Natural killer cell (primary cell): ENCODE measurements at regions not wholly inside any gene's neighbourhood (a gene's known extent, or its start where the extent isn't known, plus 50 kb on each side); places are given as distances from the start of the nearest gene placed in this dataset.

Experiments used
- ATAC-seq, 3 donors: fragments of 150-1000 bp in 2 of 3; fragments of 200-7000 bp in 1 of 3; cut with Tn5 transposase; 1 replicate in 1 of 3; 2 replicates in 2 of 3; pipeline ENCODE4 v1.10.0; 2021; ENCODE audit warnings: mild to moderate bottlenecking in 2 of 3, moderate library complexity in 2 of 3
- DNase-seq, 2 donors: peaks; one replicate each; pipeline versions ENCODE4 v3.0.0 to v3.0.0-alpha.2; 2013 to 2021; ENCODE audit warnings: mixed read lengths in 1 of 2
- H3K27ac ChIP-seq: one replicate; pipeline ENCODE4 v1.5.1; 2013; ENCODE audit warnings: mild to moderate bottlenecking, low read length
- H3K27me3 ChIP-seq: one replicate; pipeline ENCODE4 v1.6.1; 2013; ENCODE audit warnings: low read length; ENCODE audit not compliant: control insufficient read depth, insufficient read depth
- H3K36me3 ChIP-seq: one replicate; pipeline ENCODE4 v1.6.1; 2013; ENCODE audit warnings: low read length; ENCODE audit not compliant: control insufficient read depth, insufficient read depth
- H3K4me1 ChIP-seq: one replicate; pipeline ENCODE4 v1.6.1; 2013; ENCODE audit warnings: low read length; ENCODE audit not compliant: control insufficient read depth, insufficient read depth
- H3K4me3 ChIP-seq: one replicate; pipeline ENCODE4 v1.5.1; 2013; ENCODE audit warnings: low read length
- H3K9me3 ChIP-seq: one replicate; pipeline ENCODE4 v1.6.1; 2013; ENCODE audit warnings: low read length; ENCODE audit not compliant: control insufficient read depth, insufficient read depth
- H3K27ac Mint-ChIP-seq, 2 donors: one replicate each; pipeline ENCODE4 v1.8.0; 2022; ENCODE audit warnings: mild to moderate bottlenecking in 2 of 2, mixed read lengths in 2 of 2, moderate library complexity in 1 of 2
- H3K27me3 Mint-ChIP-seq, 2 donors: one replicate each; pipeline ENCODE4 v1.8.0; 2022; ENCODE audit warnings: low read depth in 2 of 2, mixed read lengths in 2 of 2
- H3K36me3 Mint-ChIP-seq: one replicate; pipeline ENCODE4 v1.8.0; 2022; ENCODE audit warnings: mixed read lengths
- H3K4me1 Mint-ChIP-seq, 2 donors: one replicate each; pipeline ENCODE4 v1.8.0; 2022; ENCODE audit warnings: mixed read lengths in 2 of 2
- H3K4me3 Mint-ChIP-seq: one replicate; pipeline ENCODE4 v1.8.0; 2022; ENCODE audit warnings: mild to moderate bottlenecking, moderate library complexity, mixed read lengths
- H3K9me3 Mint-ChIP-seq, 2 donors: one replicate each; pipeline ENCODE4 v1.8.0; 2022; ENCODE audit warnings: mixed read lengths in 2 of 2
- WGBS: methylation state at CpG from one replicate; pipeline ENCODE4 v1.1.7; 2013; ENCODE audit warnings: missing lambda C conversion rate; ENCODE audit not compliant: insufficient coverage; 5-methylcytosine and 5-hydroxymethylcytosine counted together
- intact Hi-C: fragments of 100-400 bp; cut with micrococcal nuclease; formaldehyde crosslinking; loops from one replicate; pipeline ENCODE4 v1.14.2; 2022
- TF ChIP-seq, protein P1 (sequence below): fragments of 200-600 bp; IDR thresholded peaks from one replicate; pipeline ENCODE4 v1.8.0; 2022; ENCODE audit warnings: antibody characterized with exemption

DNA sequence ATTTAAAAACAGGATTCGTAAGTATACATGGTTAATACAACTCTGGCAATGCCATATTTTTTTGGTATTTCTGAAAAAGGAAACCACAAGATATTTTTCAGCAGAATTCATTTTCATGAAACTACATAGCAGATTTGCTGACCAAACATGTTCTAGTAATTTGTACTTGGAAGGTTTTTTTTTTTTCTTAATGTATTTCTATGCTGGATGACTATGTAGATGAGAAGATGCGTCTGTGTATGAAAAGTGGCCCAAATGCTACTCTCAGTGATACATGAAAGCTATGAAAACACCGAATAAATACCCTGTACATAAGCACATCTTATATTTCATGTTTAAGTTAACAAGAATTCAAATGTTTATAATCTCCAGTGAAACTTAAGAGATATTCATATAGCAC is 400.9 kb upstream of the CYLC2 start:
- Mint-ChIP-seq H3K36me3 (peaks cover 8% of the 10 kb centered on the region), H3K4me3 (no peak overlapping the region), H3K4me1 (no peaks in the 10 kb centered on the region), H3K27me3 (no peaks in the 10 kb centered on the region), H3K9me3 (peaks cover 16 to 28% of the 10 kb centered on the region in 2 donors), H3K27ac (no peak overlapping the region)
- Histone ChIP-seq H3K27me3 (no peaks in the 10 kb centered on the region), H3K4me3 (no peak overlapping the region), H3K27ac (no peak overlapping the region), H3K9me3 (no peaks in the 10 kb centered on the region), H3K4me1 (no peaks in the 10 kb centered on the region), H3K36me3 (no peaks in the 10 kb centered on the region)
- DNase-seq (no peak), ATAC-seq (no peak)
- intact Hi-C loops: no loop called here
- WGBS: 100% methylated on average over 1 of the region's 3 CpGs
- TF ChIP-seq, protein P1, sequence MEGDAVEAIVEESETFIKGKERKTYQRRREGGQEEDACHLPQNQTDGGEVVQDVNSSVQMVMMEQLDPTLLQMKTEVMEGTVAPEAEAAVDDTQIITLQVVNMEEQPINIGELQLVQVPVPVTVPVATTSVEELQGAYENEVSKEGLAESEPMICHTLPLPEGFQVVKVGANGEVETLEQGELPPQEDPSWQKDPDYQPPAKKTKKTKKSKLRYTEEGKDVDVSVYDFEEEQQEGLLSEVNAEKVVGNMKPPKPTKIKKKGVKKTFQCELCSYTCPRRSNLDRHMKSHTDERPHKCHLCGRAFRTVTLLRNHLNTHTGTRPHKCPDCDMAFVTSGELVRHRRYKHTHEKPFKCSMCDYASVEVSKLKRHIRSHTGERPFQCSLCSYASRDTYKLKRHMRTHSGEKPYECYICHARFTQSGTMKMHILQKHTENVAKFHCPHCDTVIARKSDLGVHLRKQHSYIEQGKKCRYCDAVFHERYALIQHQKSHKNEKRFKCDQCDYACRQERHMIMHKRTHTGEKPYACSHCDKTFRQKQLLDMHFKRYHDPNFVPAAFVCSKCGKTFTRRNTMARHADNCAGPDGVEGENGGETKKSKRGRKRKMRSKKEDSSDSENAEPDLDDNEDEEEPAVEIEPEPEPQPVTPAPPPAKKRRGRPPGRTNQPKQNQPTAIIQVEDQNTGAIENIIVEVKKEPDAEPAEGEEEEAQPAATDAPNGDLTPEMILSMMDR: no peak

DNA sequence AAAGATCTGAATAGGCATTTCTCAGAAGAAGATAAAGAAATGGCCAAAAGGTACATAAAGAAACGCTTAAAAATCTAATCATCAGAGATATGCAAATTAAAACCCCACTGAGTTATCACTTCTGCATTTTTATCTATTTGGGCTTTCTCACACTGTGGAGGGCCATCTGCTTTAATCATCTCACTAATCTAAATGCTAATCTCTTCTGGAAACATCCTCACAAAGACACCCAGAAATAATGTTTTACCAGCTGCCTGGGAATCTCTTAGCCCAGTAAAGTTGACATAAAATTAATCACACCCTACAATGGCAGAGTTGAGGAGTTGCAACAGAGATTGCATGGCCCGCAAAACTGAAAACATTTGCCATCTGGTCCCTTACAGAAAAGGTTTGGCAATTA is 407.9 kb upstream of the CYLC2 start:
- ATAC-seq (no peak), DNase-seq (no peak)
- Histone ChIP-seq H3K4me3 (no peak overlapping the region), H3K4me1 (no peaks in the 10 kb centered on the region), H3K36me3 (no peaks in the 10 kb centered on the region), H3K27ac (no peak overlapping the region), H3K27me3 (no peaks in the 10 kb centered on the region), H3K9me3 (no peaks in the 10 kb centered on the region)
- H3K4me1 Mint-ChIP-seq: no peaks in the 10 kb centered on the region
- no peak overlapping the region for H3K4me3 Mint-ChIP-seq
- TF ChIP-seq, protein P1: no peak
- H3K27me3 Mint-ChIP-seq: no peaks in the 10 kb centered on the region
- H3K36me3 Mint-ChIP-seq: peaks cover 8% of the 10 kb centered on the region
- intact Hi-C loops: no loop called here
- WGBS: 27% methylated on average over 2 of the region's 2 CpGs
- no peak overlapping the region for H3K27ac Mint-ChIP-seq
- H3K9me3 Mint-ChIP-seq: peaks cover 9 to 21% of the 10 kb centered on the region in 2 donors

DNA sequence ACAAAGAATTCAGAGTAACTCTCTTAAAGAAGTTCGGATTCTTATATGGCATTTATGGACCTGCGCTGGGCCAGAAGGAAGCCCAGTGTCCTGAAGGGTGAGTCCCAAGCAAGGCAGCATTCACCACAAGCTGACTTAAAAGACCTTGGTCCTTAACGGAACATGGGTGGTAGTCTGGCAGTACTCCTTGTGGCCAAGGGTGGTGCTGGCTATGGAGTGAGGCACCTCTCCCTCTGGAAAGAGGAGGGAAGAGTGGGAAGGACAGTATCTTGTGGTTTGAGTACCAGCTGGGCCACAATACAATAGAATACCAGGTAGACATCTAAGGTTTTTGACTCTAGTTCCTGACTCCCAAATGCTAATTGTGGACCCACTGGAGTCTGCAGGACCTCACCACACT is 425.7 kb upstream of the CYLC2 start:
- Mint-ChIP-seq H3K9me3 (peaks cover 16 to 19% of the 10 kb centered on the region in 2 donors), H3K27me3 (no peaks in the 10 kb centered on the region), H3K4me3 (no peak overlapping the region), H3K4me1 (no peaks in the 10 kb centered on the region), H3K36me3 (peaks cover 10% of the 10 kb centered on the region), H3K27ac (no peak overlapping the region)
- ATAC-seq (no peak), DNase-seq (no peak)
- H3K9me3 ChIP-seq: peaks cover 13% of the 10 kb centered on the region
- no peak overlapping the region for H3K4me3 ChIP-seq
- H3K27ac ChIP-seq: no peak overlapping the region
- TF ChIP-seq, protein P1: no peak
- intact Hi-C loops: no loop called here
- H3K27me3 ChIP-seq: no peaks in the 10 kb centered on the region
- H3K4me1 ChIP-seq: no peaks in the 10 kb centered on the region
- 97% methylated on average over 3 of the region's 3 CpGs for WGBS
- no peaks in the 10 kb centered on the region for H3K36me3 ChIP-seq

DNA sequence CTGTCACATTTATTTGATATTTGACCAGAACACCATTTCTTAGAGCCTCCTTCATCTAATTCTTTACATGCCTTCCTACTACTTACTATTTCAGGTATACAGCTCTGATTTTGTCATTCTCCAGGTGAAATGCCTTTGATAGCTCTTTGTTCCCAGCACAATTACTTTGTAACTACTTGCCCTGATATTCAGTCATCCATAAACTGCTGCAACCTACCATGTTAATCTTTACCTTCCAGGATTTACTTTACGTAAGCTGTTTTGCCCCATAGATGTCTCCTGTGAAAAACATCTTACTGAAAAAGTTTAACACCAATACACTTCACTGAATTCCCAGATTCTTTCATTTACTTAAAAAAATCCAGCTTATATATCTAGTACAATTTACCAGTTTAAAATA is 443.8 kb upstream of the CYLC2 start:
- no peak for DNase-seq
- no peak for ATAC-seq
- H3K36me3 Mint-ChIP-seq: peaks cover 25% of the 10 kb centered on the region
- Histone ChIP-seq H3K4me1 (no peaks in the 10 kb centered on the region), H3K36me3 (no peaks in the 10 kb centered on the region), H3K27ac (no peak overlapping the region), H3K27me3 (no peaks in the 10 kb centered on the region), H3K9me3 (peaks cover 13% of the 10 kb centered on the region), H3K4me3 (no peak overlapping the region)
- H3K27ac Mint-ChIP-seq: no peak overlapping the region
- no peaks in the 10 kb centered on the region for H3K27me3 Mint-ChIP-seq
- no peak overlapping the region for H3K4me3 Mint-ChIP-seq
- WGBS: 92% methylated on average over 1 of the region's 1 CpG
- peaks cover 29 to 33% of the 10 kb centered on the region in 2 donors for H3K9me3 Mint-ChIP-seq
- H3K4me1 Mint-ChIP-seq: no peaks in the 10 kb centered on the region
- TF ChIP-seq, protein P1: no peak
- intact Hi-C loops: no loop called here
